Fibroblast of lung (primary cell): ENCODE measurements at regions not wholly inside any gene's neighbourhood (a gene's known extent, or its start where the extent isn't known, plus 50 kb on each side); places are given as distances from the start of the nearest gene placed in this dataset.
A peak's percentile ranks its signal among the peaks of the same experiment; 100 is the strongest.

Source experiments
- EZH2 ChIP-seq: IDR thresholded peaks from 2 replicates; pipeline ENCODE4 v1.5.1; 2012; ENCODE audit warnings: low read length, control low read depth, mild to moderate bottlenecking; ENCODE audit errors: missing control alignments
- TF ChIP-seq, protein P1 (sequence below), 2 donors: IDR thresholded peaks in 1 of 2; conservative IDR thresholded peaks in 1 of 2; 1 replicate in 1 of 2; 2 replicates in 1 of 2; pipeline ENCODE4 v1.5.1; 2011 to 2012; ENCODE audit warnings: low read length in 2 of 2, control low read depth in 1 of 2, inconsistent platforms in 1 of 2, low read depth in 1 of 2, mild to moderate bottlenecking in 1 of 2

DNA sequence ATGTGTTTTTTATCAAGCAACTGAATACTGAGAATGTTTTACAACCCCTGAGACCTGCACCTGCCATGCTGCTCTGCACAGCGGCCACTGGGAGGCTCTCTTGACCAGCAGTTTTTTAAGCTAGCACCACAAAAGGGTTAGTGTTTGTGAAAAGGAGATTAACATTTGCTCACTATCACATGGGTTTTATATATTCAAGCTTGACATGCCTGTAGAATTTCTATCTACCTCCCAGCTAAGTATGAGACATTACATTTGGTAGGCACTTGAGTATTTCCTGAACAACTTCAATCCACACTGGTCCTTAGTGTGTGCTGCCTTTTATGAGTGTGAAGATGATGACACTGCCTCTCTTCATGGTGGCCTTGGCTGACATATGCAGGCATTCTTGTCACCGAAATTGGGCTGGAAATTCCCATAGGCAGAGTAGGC is 1238.9 kb downstream of the UQCRFS1 start:
- TF ChIP-seq, protein P1, sequence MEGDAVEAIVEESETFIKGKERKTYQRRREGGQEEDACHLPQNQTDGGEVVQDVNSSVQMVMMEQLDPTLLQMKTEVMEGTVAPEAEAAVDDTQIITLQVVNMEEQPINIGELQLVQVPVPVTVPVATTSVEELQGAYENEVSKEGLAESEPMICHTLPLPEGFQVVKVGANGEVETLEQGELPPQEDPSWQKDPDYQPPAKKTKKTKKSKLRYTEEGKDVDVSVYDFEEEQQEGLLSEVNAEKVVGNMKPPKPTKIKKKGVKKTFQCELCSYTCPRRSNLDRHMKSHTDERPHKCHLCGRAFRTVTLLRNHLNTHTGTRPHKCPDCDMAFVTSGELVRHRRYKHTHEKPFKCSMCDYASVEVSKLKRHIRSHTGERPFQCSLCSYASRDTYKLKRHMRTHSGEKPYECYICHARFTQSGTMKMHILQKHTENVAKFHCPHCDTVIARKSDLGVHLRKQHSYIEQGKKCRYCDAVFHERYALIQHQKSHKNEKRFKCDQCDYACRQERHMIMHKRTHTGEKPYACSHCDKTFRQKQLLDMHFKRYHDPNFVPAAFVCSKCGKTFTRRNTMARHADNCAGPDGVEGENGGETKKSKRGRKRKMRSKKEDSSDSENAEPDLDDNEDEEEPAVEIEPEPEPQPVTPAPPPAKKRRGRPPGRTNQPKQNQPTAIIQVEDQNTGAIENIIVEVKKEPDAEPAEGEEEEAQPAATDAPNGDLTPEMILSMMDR (conservative IDR thresholded peaks at IDR 0.05 in 1 of 2, IDR thresholded peaks at IDR 0.05 in 1 of 2; ENCODE audit: low read depth in 1 of 2, low read length in 2 of 2) = peak in 1 of 2 donors; percentile 19
- TF ChIP-seq EZH2 = no peak
